ENCODE measurements at regions not wholly inside any gene's neighbourhood (a gene's known extent, or its start where the extent isn't known, plus 50 kb on each side); places are given as distances from the start of the nearest gene placed in this dataset.

DNA sequence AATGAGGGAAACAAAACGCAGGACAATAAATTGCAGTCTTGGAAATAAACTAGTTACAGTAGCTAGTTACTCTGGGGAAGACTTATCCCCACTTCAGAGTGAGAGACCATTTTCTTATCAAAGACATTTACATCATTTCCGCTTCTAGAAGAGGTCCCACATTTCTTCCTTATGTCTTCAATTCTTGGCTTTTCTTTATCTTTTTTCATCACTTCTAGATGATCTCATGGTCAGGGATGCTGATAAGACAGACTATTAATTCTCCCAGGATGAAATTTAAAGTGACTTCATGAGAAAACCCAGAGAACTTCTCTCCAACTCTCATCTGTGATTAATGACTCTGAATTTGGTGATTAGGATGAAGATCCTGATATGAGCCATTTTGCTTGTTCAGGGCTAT is 229.1 kb downstream of the MTRR start:
- H3K27ac Mint-ChIP-seq: no peak overlapping the region
- peaks cover 19% of the 10 kb centered on the region for H3K9me3 Mint-ChIP-seq

DNA sequence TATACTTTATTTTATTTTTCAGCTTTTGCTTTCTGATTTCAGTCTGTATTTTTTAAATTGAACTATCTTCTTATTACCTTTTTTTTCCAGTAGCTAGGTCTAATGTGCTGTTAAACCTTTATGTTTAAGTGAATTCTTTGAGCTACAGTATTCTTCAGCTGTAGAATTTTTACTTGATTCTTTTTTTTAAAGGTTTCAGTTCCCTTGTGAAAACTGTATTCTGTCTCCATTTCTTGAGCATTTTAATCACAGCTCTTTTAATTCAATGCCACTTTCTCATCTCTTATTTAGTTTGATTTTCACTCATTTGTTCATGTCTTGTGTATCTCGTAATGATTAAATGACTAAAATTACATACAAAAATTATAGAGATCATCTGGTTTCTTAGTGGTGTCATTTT is 233.8 kb downstream of the MTRR start:
- TF ChIP-seq, protein P1, sequence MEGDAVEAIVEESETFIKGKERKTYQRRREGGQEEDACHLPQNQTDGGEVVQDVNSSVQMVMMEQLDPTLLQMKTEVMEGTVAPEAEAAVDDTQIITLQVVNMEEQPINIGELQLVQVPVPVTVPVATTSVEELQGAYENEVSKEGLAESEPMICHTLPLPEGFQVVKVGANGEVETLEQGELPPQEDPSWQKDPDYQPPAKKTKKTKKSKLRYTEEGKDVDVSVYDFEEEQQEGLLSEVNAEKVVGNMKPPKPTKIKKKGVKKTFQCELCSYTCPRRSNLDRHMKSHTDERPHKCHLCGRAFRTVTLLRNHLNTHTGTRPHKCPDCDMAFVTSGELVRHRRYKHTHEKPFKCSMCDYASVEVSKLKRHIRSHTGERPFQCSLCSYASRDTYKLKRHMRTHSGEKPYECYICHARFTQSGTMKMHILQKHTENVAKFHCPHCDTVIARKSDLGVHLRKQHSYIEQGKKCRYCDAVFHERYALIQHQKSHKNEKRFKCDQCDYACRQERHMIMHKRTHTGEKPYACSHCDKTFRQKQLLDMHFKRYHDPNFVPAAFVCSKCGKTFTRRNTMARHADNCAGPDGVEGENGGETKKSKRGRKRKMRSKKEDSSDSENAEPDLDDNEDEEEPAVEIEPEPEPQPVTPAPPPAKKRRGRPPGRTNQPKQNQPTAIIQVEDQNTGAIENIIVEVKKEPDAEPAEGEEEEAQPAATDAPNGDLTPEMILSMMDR (IDR thresholded peaks at IDR 0.05): no peak
- Mint-ChIP-seq H3K9me3 (peaks cover 9% of the 10 kb centered on the region), H3K4me3 (no peak overlapping the region), H3K4me1 (ENCODE audit: low read depth) (no peaks in the 10 kb centered on the region), H3K36me3 (ENCODE audit: low read depth) (no peaks in the 10 kb centered on the region), H3K27me3 (ENCODE audit: insufficient read depth) (no peaks in the 10 kb centered on the region), H3K27ac (no peak overlapping the region)
- DNase-seq: no peak

More for the DNA sequence above, 229.1 kb downstream of the MTRR start:
- no peaks in the 10 kb centered on the region for H3K27me3 Mint-ChIP-seq (ENCODE audit: insufficient read depth)
- H3K36me3 Mint-ChIP-seq (ENCODE audit: low read depth): no peaks in the 10 kb centered on the region
- H3K4me3 Mint-ChIP-seq: no peak overlapping the region
- TF ChIP-seq, protein P1 (IDR thresholded peaks at IDR 0.05): no peak
- no peak for DNase-seq
- no peaks in the 10 kb centered on the region for H3K4me1 Mint-ChIP-seq (ENCODE audit: low read depth)

DNA sequence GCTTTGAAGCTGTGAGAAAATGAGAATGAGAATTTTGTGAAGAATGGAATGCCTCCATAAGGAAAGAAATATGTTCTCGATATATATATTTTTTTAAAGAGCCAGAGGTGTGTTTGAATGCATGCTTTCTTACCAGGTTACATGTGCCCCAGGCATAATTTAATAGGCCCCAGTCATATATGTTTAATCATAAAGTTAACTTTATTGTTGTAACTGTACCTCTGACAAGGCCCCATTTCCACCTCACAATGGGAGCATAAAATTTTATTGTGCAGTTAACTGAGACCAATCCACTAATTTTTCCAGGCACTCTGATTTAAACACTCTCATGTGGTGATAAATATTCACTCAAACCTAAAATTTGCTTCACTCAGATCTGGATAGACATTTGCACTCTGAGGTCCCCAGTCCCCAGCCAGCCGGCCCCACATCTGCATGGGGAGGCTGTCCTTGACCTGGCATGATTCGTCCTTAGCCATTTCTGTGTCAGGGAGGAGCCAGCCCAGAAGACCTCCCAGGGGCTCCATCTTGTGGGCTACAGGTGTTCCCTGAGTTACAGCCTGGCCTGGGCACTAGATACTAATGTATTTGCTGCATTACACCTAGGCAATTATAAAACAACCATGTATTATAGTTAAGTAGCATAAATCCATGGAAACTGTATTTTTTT is 245.8 kb downstream of the MTRR start:
- no peaks in the 10 kb centered on the region for H3K27me3 Mint-ChIP-seq (ENCODE audit: insufficient read depth)
- no peak overlapping the region for H3K27ac Mint-ChIP-seq
- no peaks in the 10 kb centered on the region for H3K36me3 Mint-ChIP-seq (ENCODE audit: low read depth)
- TF ChIP-seq, protein P1 (IDR thresholded peaks at IDR 0.05): no peak
- H3K9me3 Mint-ChIP-seq: peaks cover 20% of the 10 kb centered on the region
- DNase-seq: no peak
- H3K4me3 Mint-ChIP-seq: no peak overlapping the region
- H3K4me1 Mint-ChIP-seq (ENCODE audit: low read depth): no peaks in the 10 kb centered on the region

DNA sequence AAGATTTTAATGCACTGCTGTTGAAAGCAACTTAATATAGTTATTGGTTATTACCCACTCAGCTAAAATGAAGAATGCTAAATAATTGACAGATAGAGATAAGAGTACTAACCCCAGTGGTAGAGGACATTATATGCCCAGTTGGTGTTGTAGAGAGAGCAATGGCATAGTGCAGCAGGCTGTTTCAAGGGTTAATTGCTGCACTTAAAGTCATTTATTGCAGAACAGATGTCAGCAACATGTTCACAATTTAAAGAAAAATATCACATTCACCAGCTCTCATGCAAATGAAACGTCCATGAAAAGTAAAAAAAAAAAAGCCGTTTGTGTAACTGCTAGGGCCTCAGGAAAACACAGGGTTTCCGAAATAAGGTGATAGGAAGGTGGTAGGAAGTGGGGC is 254.6 kb downstream of the MTRR start:
- H3K4me1 Mint-ChIP-seq (ENCODE audit: low read depth): no peaks in the 10 kb centered on the region
- H3K36me3 Mint-ChIP-seq (ENCODE audit: low read depth): no peaks in the 10 kb centered on the region
- no peak for DNase-seq
- peaks cover 17% of the 10 kb centered on the region for H3K9me3 Mint-ChIP-seq
- no peak overlapping the region for H3K27ac Mint-ChIP-seq
- no peak overlapping the region for H3K4me3 Mint-ChIP-seq
- TF ChIP-seq, protein P1 (IDR thresholded peaks at IDR 0.05): no peak
- H3K27me3 Mint-ChIP-seq (ENCODE audit: insufficient read depth): no peaks in the 10 kb centered on the region

DNA sequence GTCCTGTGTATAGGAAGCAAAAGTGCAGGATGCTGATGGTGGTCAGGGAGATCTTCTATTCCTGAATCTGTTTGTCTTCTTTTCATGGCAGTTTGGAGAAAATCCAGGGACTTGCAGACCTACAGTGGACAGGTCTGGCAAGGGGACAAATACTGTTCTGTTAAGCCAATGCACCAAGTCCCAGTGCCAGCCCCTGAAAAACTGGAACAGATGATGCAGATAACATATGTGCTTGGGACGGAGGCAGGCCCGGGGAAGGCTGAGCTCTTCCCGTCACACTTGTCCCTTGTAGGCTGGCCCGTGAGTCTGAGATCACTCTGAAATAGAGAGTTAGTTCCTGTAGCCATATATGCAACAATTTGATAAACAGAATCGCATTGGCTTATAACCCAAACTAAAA is 265.7 kb downstream of the MTRR start:
- Mint-ChIP-seq H3K4me3 (no peak overlapping the region), H3K27me3 (ENCODE audit: insufficient read depth) (no peaks in the 10 kb centered on the region; the same call in 1 of the 2 replicates), H3K4me1 (ENCODE audit: low read depth) (no peaks in the 10 kb centered on the region), H3K27ac (no peak overlapping the region), H3K36me3 (ENCODE audit: low read depth) (no peaks in the 10 kb centered on the region), H3K9me3 (peaks cover 13% of the 10 kb centered on the region)
- no peak for DNase-seq
- TF ChIP-seq, protein P1 (IDR thresholded peaks at IDR 0.05): no peak
